ENCODE measurements at regions not wholly inside any gene's neighbourhood (a gene's known extent, or its start where the extent isn't known, plus 50 kb on each side); places are given as distances from the start of the nearest gene placed in this dataset.
"Not testable (repeated sequence)": the region's sequence is repeated elsewhere in the genome, so short reads cannot be mapped to it uniquely, and the experiment has no call there.

- DNase-seq = no peak
Measured at GRCh38 chr5:96198356-96199058, 234.5 kb downstream of the PCSK1 start.

- DNase-seq = not testable (repeated sequence)
Measured at GRCh38 chr5:96197767-96198166, 235.3 kb downstream of the PCSK1 start.

- DNase-seq = no peak
Measured at GRCh38 chr5:96197347-96197746, 235.7 kb upstream of the ELL2 start.

- no peak for DNase-seq
Measured at GRCh38 chr5:96196890-96197289, 235.2 kb upstream of the ELL2 start.

- DNase-seq = no peak
Measured at GRCh38 chr5:96196407-96196806, 234.8 kb upstream of the ELL2 start.

DNA sequence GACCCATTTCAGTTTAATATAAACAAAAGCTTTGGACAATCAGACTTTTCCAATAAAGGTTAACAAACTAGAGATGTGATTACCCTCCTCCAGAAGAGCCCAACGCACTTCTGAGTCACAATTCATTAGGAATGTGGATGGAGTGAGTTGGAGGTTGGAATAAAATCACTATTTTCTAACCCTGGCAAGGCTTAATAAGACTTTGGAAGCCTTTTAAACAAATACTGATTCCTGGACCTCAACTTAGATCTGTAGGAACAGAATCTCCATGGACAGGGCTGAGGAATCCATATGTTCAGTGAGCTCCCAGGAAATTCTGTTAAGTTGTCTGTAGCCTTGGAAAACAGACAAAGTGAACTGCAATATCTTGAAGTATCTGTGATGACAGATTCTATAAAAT, 233.5 kb upstream of the ELL2 start:
- no peak for DNase-seq

GRCh38 chr5:96194593-96194992, 232.9 kb upstream of the ELL2 start:
- no peak for DNase-seq

DNA sequence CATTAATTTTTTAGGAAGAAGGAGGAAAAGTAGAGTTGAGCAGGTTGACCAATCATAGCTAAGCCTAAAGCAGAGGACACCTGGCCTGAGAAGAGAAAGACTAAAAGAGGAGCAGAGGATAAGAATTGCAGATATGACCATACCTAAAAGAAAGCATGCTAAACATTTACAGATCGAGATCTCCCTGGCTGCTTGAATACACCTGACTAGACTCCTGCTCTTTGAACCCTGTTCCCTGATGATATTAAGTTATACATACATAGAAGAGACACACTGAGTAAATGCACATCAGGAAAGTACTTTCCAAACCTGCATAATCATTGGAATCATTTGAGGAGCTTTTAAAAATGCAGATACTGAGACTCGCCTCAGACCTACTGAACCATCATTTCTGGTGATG, 232.3 kb upstream of the ELL2 start:
- no peak for DNase-seq

DNA sequence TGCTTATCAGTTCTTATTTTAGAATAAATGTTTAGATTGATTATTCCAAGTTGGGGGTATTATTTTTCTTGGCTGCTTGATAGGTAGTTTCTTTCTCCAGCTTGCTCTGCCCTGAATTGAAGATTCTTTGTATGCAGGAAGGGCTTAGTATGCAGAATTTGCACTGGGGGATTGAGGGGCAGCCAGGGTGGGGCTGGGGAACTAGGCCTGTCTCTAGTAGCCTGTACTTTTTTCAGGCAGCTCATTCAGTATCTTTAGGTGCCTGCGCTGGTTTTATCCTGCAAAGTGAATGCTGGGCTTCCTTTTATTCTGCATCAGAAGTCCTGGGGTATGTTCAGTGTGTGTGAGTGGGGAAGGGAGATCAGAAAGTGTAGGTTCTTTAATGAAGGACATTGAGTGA, 228.3 kb upstream of the ELL2 start:
- no peak for DNase-seq

DNA sequence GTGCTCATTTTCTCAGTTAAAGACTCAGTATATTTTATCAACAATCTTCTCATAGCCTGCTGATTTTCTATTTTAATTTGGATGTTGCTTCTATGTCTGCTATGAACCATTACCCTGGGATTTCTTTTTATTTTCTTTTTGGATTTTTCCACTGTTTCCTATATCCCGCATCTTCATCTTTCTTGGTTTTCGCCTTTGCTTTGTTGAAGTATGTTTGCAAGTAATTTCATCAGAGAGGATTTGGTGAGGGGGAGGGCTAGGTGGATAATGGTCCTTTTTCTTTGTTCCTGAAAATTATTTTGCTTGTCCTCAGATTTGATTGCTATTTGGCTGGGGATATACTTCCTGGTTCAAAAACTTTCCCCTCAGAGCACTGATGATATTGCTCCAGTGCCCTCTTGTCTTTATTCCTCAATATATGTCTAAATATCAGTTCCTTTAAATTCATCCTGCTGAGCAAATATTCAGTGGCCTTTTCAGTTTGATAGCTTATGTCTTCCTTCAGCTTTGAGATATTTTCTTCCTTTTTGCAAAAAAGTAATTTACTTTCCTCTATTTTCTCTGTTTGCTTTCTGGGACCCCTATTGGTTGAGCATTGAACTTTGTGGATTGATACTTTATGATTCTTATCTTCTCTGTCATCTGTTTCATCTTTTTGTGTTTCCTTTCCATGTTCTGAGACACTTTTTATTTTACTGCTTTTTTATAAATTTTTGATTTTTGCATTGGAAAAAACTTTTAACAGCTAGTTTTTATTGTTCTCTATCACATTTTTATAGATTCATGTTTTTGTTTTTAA, 227.6 kb upstream of the ELL2 start:
- no peak for DNase-seq

DNA sequence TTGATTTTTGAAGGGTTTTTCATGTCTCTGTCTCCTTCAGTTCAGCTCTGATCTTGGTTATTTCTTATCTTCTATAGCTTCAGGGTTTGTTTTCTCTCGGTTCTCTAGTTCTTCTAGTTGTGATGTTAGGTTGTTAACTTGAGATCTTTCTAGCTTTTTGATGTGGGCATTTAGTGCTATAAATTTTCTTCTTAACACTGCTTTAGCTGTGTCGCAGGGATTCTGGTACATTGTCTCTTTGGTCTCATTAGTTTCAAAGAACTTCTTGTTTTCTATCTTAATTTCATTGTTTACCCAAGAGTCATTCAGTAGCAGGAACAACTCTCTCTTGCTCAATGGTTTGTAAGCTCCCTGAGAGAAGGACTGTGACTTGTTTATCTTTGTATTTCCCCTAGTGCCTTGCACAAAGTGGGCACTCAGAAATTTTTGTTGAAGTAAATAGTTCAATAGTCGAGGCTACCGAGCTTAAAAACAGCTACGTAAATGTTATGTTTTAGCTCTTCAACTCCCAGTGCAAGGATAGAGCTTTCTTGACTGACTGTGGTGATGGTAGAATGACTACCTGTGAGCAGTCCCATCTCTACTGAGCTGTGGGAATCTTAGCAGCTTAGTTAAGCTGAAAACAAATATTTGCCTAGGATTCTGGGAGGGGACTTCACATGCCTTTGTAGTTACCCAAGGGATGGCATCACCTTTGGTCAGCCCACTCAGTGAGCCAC, 225.8 kb upstream of the ELL2 start:
- no peak for DNase-seq

DNA sequence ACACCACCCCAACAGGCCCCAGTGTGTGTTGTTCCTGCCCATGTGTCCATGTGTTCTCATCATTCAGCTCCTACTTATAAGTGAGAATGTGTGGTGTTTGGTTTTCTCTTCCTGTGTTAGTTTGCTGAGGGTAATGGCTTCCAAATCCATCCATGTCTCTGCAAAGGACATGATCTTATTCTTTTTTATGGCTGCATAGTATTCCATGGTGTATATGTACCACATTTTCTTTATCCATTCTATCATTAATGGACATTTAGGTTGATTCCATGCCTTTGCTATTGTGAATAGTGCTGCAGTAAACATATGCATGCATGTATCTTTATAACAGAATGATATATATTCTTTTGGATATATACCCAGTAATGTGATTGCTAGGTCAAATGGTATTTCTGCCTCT, 222.9 kb upstream of the ELL2 start:
- not testable (repeated sequence) for DNase-seq

GRCh38 chr5:96180684-96181435, 219.2 kb upstream of the ELL2 start:
- no peak for DNase-seq

- DNase-seq = no peak
Measured at GRCh38 chr5:96177303-96177869, 215.7 kb upstream of the ELL2 start.

DNA sequence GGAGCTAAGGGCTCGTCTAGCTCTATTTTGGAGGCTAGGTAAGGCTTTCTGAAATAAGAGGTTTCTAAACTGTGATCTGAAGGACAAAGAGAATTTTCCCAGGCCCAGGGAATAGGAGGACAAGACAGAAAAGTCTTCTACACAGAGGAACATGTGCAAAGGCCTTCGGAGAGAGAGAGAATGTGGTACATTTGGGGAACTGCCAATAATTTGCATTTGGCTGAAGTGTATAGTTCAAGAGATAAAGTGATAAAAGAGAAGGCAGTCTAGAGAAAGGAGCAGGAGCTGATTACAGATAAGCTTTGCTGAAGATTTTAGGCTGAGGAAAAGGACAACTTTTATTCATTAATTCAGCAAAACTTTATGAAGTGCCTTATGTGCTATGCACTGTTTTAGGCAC, 214.4 kb upstream of the ELL2 start:
- DNase-seq = no peak

- no peak for DNase-seq
Measured at GRCh38 chr5:96175090-96175489, 213.4 kb upstream of the ELL2 start.

- DNase-seq = no peak
Measured at GRCh38 chr5:96173366-96173765, 211.7 kb upstream of the ELL2 start.

GRCh38 chr5:96172436-96172835, 210.8 kb upstream of the ELL2 start:
- DNase-seq = no peak

DNA sequence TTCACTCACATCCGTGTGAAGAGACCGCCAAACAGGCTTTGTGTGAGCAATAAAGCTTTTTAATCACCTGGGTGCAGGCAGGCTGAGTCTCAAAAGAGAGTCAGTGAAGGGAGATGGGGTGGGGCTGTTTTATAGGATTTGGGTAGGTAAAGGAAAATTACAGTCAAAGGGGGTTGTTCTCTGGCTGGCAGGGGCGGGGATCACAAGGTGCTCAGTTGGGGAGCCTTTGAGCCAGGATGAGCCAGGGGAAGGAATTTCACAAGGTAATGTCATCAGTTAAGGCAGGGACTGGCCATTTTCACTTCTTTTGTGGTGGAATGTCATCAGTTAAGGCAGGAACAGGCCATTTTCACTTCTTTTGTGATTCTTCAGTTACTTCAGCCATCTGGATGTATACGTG, 210.3 kb upstream of the ELL2 start:
- not testable (repeated sequence) for DNase-seq

- not testable (repeated sequence) for DNase-seq
Measured at GRCh38 chr5:96170481-96171125, 209.0 kb upstream of the ELL2 start.

DNA sequence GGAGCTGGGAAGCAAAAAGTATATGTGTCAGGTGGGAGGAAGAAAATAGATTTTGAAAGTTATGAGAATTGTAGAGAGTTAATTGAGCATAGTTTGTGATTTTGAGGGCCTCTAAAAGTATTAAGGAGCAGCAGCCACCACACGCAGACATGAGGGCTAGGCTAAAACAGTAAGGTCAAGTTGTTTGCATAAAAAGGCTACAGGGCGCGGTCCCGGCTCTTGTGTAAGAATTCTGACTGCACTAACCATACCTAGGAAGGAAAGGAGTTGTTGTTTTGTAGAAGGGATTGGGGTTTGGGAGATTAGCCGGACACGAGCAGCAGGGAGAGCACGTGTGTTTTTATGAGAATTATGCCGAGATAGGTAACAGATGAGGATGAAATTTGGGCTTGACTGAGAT, 207.2 kb upstream of the ELL2 start:
- DNase-seq = not testable (repeated sequence)

DNA sequence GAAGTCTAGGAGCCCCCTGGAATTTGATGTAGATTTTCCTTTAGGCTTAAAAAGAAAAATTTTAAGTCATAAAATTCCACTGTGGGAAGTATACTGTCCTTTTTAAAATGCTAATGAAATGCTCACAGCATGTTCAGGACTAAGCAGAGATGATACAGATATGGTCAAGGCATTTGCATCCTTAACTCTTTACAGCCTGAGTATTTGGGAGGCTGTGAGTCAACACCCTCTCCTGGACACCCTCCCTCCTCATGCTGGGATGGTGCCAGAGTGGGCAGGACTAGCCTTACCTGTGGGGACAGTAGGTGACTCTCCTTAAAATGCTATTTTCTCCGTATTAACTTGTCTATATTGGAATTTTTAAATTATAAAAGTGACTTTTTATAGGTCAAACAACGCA, 197.4 kb upstream of the ELL2 start:
- DNase-seq = no peak
